Lung microvascular endothelial cell (primary cell): ENCODE measurements at regions not wholly inside any gene's neighbourhood (a gene's known extent, or its start where the extent isn't known, plus 50 kb on each side); places are given as distances from the start of the nearest gene placed in this dataset.
A peak's percentile ranks its signal among the peaks of the same experiment; 100 is the strongest.

Experiments
- DNase-seq, 2 donors: peaks; one replicate each; pipeline versions ENCODE4 v3.0.0 to v3.0.0-alpha.2; 2010; ENCODE audit warnings: low read depth in 2 of 2

DNA sequence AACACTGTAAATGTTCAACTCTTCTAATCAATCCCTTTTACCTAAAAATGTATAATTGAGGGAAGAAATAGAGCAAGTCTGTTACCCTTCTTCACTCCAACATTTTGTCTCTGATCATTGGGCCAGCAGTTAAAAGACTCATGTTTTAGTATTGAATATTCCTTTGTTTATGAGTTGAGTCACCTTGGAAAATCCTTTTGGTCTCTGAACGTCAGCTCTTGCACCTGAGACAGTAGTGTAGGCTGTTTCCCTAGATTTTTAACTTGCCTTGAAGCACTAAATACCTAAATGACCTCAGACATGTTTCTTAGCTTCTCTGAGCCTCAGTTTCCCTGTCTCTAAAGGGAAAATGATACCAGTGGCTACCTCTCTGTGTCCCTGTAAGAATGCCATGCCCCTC is 184.2 kb downstream of the RFC3 start:
- no peak for DNase-seq

DNA sequence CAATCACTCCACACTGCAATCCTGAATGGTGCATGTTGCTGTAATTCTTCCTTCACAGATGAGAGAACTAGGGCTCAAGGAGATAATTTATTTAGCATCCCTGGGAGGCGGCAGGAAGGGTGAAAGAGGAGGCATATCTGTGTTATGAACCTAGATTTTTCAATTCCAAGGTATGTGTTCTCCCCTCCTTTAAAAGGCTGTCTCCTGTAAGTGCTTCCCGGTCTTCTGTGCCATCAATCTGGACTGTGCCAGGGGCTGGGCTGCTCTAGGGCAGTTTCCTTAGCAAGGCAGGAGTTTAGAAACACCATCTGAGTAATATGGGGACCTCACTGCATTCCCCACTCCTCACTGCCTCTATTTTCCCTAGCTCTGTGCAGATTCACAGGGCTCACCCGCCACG is 185.0 kb downstream of the RFC3 start:
- DNase-seq: no peak

DNA sequence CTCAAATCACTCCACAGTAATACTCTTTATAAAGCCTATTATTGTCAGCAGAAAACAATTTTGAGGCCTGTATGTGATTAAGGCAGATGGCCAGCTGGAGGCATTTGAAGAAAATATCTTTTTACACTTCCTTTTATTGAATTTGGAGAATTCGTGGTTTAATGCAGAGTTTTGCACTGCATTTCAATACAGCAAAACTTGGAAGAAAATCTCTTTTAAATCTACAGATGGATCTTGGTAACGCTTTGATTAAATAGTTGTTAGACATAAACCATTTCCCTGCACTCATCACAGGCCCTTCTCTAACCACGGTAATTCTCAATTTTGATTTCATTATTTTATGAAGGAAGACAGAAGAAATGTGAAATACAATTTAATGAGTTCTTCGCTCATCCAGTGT is 185.7 kb downstream of the RFC3 start:
- DNase-seq: no peak

DNA sequence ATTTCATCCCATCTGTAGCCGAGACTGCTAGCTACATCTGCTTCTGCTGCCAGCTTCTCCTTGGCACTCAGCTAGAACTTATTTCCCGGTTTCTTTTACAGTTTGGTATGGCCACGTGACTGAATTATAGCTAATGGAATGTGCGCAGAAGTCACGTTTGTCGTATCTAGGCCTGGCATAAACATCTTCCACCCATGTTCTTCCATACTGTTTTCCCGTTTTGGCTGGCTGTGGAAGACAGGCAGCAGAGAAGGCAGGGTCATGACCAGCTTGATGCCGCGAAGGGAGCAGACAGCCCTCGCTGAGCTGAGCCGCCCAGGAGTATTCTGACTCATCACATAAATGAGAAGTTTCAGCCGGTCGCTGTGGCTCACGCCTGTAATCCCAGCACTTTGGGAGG is 186.7 kb downstream of the RFC3 start:
- no peak for DNase-seq

DNA sequence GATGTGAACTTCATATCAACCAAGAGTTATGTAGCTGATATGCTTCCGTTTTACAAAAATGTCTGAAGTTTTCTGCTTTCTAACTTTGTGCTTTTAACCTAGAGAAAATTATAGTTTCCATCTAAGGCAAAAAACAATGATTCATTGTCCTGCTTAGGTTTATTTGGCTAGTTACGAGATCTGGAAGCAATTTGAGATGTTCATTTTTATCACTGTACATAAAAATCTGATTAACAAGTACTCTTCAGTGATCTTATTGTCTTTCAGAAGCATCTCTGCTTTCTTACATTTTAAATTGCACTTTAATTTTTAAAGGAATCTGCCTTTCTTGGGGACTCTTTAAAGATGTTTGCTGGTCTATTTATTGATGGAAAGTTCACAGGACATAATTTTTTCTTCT is 188.1 kb downstream of the RFC3 start:
- no peak for DNase-seq

DNA sequence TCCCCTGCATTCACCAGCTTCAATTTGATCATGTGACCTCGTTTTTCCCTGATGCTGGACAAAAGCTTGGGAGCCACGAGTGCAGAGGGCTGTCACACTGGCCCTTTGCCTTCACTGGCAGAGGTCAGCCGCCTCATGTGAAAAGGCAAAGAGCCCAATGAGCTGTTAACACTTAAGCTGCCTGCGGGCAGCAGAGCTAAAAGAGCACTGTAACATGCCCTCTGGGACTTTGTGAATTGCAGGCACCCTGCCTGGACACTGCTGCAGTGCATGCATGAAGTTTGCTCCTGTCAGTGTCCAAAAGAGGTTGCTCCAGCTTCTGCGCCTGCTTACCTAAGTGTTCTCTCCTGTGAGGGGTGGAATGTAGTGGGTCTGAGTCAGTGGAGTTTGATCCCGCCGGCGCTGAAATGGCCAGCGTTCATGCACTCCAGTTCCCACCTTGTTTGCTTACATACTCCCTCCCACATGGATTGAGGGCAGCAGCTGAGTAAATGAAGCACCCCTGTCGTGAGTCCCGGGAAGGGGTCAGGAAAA is 193.7 kb downstream of the RFC3 start:
- no peak for DNase-seq

DNA sequence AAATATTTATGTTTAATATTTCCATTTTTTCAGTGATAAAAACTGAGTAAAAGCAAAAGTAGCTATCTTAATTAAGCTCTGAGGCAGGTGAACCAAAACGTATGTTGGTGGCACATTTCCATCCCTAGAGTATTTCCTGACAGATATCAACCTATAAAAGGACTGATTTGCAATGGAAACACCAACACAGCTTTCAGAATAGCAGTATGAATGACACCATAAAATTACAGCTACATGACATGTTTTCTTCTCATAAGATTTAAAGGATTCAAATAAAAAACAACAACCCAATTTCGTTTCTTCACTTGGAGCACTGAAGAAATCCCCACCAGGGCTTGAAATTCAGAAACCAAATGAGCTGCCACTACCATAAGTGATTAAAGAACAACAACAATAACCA is 194.4 kb downstream of the RFC3 start:
- no peak for DNase-seq

DNA sequence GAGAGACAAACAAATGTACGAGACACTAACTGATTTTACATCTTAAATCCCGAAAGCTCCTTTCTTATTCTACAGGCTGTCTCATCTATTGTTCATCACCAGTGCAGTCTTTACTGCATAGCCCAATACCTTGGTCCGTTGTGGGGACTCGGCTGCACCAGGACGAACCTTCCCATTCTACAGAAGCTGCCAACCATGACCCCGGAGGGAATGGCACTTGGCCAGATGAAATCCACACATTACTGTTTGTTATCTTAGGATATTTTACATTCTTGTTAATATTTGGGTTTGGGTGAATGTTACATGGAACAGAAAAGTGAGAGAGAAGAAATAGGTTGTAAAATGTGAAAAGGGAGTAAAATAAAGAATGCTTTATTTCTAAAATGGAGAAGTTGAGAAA is 195.1 kb downstream of the RFC3 start:
- DNase-seq: no peak

DNA sequence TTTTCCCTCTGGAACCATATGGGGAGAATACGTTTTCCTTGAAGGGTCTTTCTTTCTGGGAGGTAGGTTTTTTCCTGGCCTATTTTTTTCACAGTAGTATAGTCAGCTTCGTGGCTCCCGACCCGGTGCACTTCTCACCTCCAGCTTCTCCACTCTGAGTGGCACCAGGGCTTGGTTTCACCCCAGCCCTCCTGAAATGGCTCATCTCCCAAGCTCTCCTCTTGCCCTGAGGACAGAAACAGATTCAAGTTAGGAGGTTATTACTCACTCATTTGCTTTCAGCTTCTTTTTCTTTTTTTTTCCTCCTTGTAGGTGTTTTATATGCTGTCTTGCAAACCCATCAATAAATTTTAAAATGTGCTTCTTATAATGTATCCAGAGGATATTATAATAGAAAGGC is 199.3 kb downstream of the RFC3 start:
- DNase-seq: no peak

DNA sequence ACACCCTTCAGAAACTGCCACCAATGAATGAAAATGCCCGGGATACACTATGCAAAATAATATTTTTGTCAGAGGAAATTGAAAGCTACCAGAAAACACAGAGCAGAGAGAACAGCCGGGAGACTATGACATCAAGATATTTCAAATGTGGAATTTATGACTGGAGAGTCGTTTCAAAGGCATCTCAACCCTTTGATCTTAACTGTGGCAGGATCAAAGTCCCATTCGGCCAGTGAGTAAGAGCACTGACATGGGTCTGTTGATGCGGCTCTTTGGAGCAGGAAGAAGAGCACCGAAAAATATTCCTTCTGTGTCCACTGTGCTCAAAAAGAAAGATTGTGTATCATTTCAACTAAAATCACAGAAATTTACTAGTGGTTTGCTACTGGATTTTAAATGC is 201.9 kb downstream of the RFC3 start:
- no peak for DNase-seq

DNA sequence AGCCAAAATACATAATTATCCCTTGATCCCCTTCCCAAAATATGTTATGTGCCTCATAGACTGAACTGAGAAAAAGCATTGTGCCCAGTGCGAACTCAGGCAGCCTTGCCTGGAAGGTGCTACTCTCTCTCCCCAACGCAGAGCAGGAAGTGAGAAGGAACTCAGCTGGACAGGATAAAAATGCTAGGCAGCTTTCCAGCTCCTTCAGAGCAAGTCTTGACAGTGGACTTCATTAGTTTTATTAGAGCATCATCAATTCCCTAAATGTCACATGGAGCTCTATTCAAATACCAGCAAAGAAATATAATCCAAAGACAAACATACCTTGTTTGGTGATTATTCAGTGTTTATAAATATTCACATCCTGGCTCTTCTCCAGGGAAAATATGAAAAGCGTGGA is 202.4 kb downstream of the RFC3 start:
- peak in 1 of 2 donors; percentile 49 for DNase-seq

DNA sequence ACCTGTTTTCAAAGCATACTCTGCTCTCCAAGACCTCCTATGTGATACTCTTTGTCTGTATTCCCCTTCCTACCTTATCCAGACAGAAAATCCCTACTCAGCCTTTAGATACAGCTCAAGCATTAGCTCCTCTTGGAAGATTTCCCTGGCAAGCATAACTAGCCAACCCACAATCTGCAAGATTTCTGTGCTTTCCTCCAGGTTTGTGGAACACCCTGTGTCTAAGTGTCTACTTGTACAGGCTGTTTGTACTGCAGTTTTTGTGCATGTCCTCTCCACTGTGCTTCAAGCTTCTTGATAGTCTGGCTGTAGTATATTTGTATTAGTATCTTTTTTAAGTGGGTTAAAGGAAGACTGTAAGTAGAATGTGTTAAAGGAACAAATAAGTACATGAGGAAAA is 203.7 kb downstream of the RFC3 start:
- no peak for DNase-seq

DNA sequence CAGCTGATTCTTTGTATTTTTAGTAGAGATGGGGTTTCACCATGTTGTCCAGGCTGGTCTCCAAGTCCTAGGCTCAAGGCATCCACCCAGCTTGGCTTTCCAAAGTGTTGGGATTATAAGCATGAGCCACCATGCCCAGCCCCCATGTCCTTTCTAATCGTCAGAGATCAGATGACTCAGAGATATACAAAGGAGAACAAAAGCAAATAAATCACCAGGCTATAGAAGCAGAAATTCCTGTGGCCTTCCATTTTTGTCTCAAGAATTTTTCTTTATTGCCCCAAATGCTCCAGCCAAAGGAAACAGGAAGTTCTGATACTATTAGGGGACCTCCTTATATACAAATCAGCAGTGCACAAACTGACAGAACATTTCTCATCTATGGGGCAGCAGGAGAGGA is 207.8 kb downstream of the RFC3 start:
- DNase-seq: peak in 1 of 2 donors; percentile 80

DNA sequence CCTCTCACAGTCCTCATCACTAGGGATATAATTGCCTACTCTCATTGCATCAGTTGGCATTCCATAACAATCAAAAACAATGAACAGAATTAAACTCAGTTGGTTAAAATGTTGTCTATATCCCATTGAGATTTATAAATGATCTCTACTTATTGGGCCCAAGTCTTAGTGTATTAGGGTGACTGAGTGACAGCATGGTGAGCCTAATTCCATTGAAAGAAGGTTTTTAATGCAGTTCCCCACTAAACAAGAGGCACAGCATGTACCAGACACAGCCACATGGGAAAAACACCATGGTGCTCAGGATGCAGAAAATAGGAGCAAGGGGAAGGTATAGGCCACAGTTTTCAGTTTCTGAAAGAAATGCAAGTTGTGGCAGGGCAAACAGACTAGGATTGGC is 208.4 kb downstream of the RFC3 start:
- DNase-seq: no peak

DNA sequence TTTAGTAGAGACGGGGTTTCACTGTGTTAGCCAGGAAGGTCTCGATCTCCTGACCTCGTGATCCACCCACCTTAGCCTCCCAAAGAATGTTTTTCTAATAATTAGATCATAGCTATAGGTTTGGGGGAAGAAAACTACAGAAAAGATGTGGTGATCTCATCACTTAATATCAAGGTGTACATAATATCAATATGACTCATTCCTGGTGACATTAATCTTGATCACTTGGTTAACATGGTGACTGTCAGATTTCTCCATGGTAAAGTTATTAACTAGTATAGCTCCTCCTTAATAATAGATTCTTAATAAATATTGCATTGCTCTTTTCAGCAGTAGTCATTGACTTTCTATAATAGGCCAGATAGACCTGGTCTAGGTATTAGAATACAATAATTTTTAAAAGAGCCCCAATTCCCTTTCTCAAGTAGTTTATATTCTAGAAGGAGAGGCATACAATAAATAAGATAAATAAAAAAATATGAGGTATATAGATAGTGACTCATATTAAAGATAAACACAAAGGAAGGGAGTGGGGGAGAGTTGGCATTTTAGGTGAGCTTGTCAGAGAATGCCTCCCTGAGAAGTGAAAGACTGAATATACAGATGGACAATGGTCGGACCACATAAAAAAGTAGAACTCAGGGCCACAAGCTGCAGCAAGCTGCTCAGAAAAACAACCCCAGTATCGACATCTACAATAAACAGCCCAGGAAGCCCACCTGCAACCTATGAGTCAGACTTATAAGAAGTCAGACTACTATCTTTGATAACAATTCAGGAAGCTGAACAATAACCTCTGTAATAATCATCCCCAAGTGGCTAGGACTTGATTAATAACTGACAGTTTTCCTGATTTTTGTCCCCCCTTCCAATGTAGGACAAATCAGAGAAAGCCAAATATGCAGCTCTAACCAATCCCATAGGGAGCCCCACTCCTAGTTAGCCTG is 210.8 kb downstream of the RFC3 start:
- DNase-seq: no peak

DNA sequence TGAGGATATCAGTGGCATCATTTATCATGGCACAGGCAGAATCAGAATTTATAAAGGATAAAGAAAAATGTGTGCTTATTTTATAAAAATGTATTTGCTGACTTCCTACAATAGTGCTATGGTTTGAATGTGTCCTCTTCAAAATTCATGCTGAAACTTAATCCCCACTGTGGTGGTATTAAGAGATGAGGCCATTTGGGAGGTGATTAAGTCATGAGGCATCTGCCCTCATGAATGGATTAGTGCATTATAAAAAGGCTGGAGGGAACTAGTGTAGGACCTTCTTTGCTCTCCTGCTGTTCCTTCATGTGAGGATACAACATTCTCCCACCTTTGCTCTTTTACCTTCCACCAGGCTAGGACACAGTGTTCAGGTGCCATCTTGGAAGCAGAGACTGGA is 212.8 kb downstream of the RFC3 start:
- no peak for DNase-seq

DNA sequence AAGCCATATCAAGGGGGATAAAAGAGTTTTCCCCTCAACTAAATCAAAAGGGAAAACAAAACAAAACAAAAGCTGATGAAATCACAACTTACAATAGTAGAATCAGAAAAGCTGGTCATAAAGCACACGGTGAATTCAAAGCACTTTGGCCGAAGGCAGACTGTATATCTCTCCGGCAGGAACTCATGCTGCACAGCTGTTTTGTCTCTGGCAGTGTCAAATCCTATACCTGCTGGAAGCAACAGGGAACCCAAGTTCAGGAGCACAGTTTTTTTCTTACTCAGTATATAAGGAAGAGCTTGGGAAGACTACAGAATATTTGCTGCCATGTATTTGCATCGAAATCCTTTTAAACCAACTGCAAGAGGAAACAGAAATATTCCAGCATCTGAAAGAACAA is 213.7 kb downstream of the RFC3 start:
- DNase-seq: no peak

DNA sequence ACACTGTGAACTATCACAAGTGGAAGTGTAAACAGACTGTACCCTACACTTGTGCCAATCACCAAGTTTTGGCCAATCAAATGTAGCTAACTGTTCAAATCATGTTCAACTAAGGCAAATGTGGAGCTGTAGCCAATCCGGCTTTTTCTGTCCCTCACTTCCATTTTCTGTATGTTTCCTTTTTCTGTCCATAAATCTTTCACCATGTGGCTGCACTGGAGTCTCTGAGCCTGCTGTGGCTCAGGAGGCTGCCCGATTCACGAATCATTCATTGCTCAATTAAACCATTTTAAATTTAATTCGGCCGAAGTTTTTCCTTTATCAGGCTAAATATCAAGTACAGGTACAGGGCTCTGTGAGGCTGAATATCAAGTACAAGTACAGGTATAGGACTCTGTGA is 216.5 kb downstream of the RFC3 start:
- peak in 1 of 2 donors; percentile 27 for DNase-seq

DNA sequence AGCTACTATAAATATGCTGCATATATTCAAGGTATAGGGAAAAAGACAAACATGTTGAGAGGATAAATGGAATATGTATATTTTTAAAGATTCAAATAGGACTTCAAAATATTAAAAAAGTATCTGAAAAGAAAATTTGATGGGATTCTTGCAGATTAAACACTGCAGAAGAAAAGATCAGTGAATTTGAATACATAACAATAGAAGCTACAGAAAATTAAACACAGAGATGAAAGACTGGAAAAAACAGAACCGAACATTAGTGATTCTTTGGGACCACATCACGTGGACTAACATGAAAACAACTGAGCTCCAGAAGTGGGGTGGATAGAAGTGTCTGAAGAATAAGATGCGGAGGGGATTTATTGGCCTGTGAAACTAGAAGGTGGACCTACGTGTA is 217.2 kb downstream of the RFC3 start:
- no peak for DNase-seq

DNA sequence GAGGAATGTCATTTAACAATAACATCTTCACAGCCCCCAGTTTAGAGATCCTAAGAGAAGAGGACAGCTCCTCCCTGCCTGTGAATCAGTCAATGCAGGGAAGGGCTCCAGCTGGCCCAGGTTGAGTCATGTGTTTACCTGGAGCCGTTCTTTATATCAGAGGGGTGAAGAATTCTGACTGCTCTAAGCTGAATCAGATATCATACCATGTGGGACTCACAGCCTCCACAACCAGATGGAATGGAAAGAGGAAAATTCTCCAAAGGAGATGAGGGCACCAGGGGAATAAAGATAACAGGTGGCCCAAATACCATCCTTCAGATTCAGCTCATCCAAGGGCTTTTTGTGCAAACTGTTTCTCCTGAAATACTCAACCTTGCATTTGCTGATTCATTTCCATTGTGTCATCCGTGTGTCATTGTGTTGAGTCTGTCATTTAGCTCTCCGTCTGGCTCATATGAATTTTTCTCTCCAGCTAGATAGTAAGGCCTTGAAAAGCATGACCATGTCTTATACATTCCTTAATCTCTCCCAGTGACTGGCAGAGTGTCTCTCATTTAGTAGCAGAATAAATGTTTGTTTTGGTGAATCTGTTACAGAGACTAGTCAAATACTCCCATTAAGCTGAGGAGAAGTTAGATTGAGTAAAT is 217.9 kb downstream of the RFC3 start:
- peak in 1 of 2 donors; percentile 14 for DNase-seq

DNA sequence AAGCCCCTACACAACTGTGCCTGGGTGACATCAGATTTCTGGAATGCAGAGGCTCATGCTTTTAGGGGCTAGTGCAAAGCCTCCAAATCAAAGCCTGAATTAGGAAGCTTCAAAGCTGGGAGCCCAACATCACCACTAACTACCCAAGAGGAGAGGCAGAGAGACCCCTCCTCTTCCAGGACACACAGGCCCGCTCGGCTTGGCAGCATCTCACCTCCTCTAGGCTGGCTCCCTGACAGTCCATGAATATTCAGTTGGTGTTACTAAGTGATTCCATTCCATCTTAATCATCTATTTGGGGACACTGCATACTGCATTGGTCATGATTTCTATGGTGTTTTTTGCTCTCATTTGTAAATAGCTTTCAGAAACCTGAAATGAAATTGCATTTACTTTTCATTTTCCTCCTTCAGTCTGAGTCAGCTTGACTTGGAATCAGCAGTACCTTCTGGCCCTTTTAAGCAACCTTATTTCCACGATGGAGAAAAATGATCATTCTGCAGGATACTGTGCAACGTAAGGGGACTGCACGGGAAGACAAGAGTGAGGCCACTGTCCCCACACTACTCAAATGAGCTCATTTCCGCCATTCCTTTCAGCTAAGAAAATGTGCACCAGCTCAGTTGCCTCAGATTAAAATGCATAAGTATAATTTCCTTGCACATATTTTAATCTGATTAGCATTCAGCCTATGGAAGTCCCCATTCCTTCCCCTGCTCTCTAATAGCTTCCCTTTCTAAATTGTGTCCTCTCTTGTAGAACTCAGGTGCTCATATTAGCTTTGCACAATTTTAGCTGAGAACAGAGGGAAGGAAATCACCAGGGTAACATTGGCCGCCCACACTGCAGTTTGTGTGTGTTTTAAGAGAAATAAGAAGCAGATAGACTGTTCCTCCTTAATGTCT is 219.9 kb downstream of the RFC3 start:
- no peak for DNase-seq

DNA sequence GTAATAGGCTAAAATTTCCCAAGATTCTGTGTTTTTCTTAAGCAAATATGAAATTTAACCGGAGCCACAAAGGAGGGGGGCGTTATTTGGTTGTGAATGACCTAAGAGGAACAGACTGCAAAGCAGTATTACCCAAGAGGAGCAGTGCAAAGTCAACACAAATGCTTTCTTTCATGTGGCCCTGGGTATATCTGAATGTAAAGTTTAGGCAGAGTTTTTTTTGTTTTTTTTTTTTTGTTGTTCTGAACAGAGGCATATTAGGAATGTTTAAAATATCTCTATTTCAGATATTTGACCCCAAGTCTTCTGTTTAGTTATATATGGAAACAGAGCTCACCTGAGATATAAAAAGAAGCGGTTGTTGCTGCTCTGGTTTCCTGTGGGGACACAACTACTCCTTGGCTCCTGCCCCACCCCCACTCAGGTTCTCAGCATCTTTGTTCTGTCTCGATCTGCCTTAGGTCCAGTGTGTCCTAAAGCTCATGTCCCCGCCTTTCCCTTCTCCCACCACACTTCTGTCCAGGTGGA is 220.7 kb downstream of the RFC3 start:
- DNase-seq: no peak
